GM23338 (cell line): ENCODE measurements at regions not wholly inside any gene's neighbourhood (a gene's known extent, or its start where the extent isn't known, plus 50 kb on each side); places are given as distances from the start of the nearest gene placed in this dataset.

Experiments
- ATAC-seq: fragments of 200-7000 bp; cut with Tn5 transposase; 3 replicates; pipeline ENCODE4 v1.9.1; 2020
- DNase-seq: peaks from one replicate; pipeline ENCODE4 v3.0.0-alpha.2; 2015; ENCODE audit warnings: low spot score
- H2AFZ ChIP-seq: fragments of 200-600 bp; sonication (generic); 2 replicates; pipeline ENCODE4 v1.8.0; 2016; ENCODE audit warnings: antibody characterized with exemption, mild to moderate bottlenecking, moderate library complexity
- H3F3A ChIP-seq: fragments of 200-600 bp; sonication (generic); replicated peaks from 2 replicates; pipeline ENCODE4 v1.8.0; 2017; ENCODE audit warnings: antibody characterized with exemption, mixed run types, low read depth
- H3K27ac ChIP-seq: fragments of 200-600 bp; sonication (generic); 2 replicates; pipeline ENCODE4 v1.6.1; 2016; ENCODE audit warnings: low read depth
- H3K27me3 ChIP-seq: fragments of 200-600 bp; sonication (generic); 2 replicates; pipeline ENCODE4 v1.8.0; 2016; ENCODE audit warnings: mild to moderate bottlenecking, mixed run types, moderate library complexity; ENCODE audit not compliant: insufficient read depth
- H3K36me3 ChIP-seq: fragments of 200-600 bp; sonication (generic); 2 replicates; pipeline ENCODE4 v1.8.0; 2016; ENCODE audit warnings: mild to moderate bottlenecking; ENCODE audit not compliant: insufficient read depth
- H3K4me1 ChIP-seq: fragments of 200-600 bp; sonication (generic); 2 replicates; pipeline ENCODE4 v1.8.0; 2016; ENCODE audit warnings: mild to moderate bottlenecking, moderate library complexity; ENCODE audit not compliant: insufficient read depth
- H3K4me2 ChIP-seq: fragments of 200-600 bp; sonication (generic); 2 replicates; pipeline ENCODE4 v1.7.1; 2017; ENCODE audit warnings: mixed run types
- H3K4me3 ChIP-seq: fragments of 200-600 bp; sonication (generic); 2 replicates; pipeline ENCODE4 v1.6.1; 2016; ENCODE audit warnings: mixed run types
- H3K79me2 ChIP-seq: fragments of 200-600 bp; sonication (generic); replicated peaks from 2 replicates; pipeline ENCODE4 v1.8.0; 2017; ENCODE audit warnings: mild to moderate bottlenecking; ENCODE audit not compliant: insufficient read depth
- H3K9me2 ChIP-seq: fragments of 200-600 bp; sonication (generic); 2 replicates; pipeline ENCODE4 v1.8.0; 2017; ENCODE audit not compliant: insufficient read depth
- H4K20me1 ChIP-seq: fragments of 200-600 bp; sonication (generic); replicated peaks from 2 replicates; pipeline ENCODE4 v1.8.0; 2017; ENCODE audit warnings: mild to moderate bottlenecking; ENCODE audit not compliant: insufficient read depth
- H3K27ac Mint-ChIP-seq: 2 replicates; pipeline ENCODE4 v1.8.0; 2020; ENCODE audit warnings: inconsistent platforms, mild to moderate bottlenecking, moderate library complexity, mixed read lengths
- H3K27me3 Mint-ChIP-seq: 3 replicates; pipeline ENCODE4 v1.8.0; 2022; ENCODE audit warnings: low read depth, mild to moderate bottlenecking, moderate library complexity, mixed read lengths, inconsistent platforms; ENCODE audit not compliant: insufficient read depth, poor library complexity
- H3K36me3 Mint-ChIP-seq: 3 replicates; pipeline ENCODE4 v1.8.0; 2021; ENCODE audit warnings: low read depth, mild to moderate bottlenecking, inconsistent platforms, moderate library complexity, mixed read lengths
- H3K4me1 Mint-ChIP-seq: 3 replicates; pipeline ENCODE4 v1.8.0; 2020; ENCODE audit warnings: mild to moderate bottlenecking, inconsistent platforms, mixed read lengths
- H3K4me3 Mint-ChIP-seq: 3 replicates; pipeline ENCODE4 v1.8.0; 2021; ENCODE audit warnings: moderate library complexity, mild to moderate bottlenecking, inconsistent platforms, mixed read lengths
- H3K9me3 Mint-ChIP-seq: 3 replicates; pipeline ENCODE4 v1.8.0; 2020; ENCODE audit warnings: moderate library complexity, mild to moderate bottlenecking, inconsistent platforms, mixed read lengths
- CREB1 ChIP-seq: fragments of 250-450 bp; sonication (Bioruptor Pico); IDR thresholded peaks from 2 replicates; pipeline ENCODE4 v1.5.0; 2020; ENCODE audit warnings: low read depth, mild to moderate bottlenecking, moderate library complexity
- ETS1 ChIP-seq: IDR thresholded peaks from 2 replicates; pipeline ENCODE4 v1.6.1; 2016; ENCODE audit warnings: antibody characterized with exemption
- EZH2 ChIP-seq: fragments of 200-600 bp; sonication (generic); IDR thresholded peaks from one replicate; pipeline ENCODE4 v1.8.0; 2017; ENCODE audit warnings: antibody characterized with exemption, mild to moderate bottlenecking, low read depth; ENCODE audit not compliant: unreplicated experiment
- EZH2phosphoT487 ChIP-seq: fragments of 200-600 bp; sonication (generic); IDR thresholded peaks from one replicate; pipeline ENCODE4 v1.8.1; 2018; ENCODE audit warnings: antibody characterized with exemption; ENCODE audit not compliant: unreplicated experiment
- JUNB ChIP-seq: IDR thresholded peaks from one replicate; pipeline ENCODE4 v1.6.1; 2016; ENCODE audit warnings: antibody characterized with exemption; ENCODE audit not compliant: unreplicated experiment
- NANOG ChIP-seq: IDR thresholded peaks from 2 replicates; pipeline ENCODE4 v1.6.1; 2016; ENCODE audit warnings: antibody characterized with exemption, borderline replicate concordance
- POLR2AphosphoS5 ChIP-seq: IDR thresholded peaks from 2 replicates; pipeline ENCODE4 v1.6.1; 2016; ENCODE audit warnings: antibody characterized with exemption, low read depth
- STAT1 ChIP-seq: IDR thresholded peaks from one replicate; pipeline ENCODE4 v1.6.1; 2016; ENCODE audit warnings: antibody characterized with exemption; ENCODE audit not compliant: unreplicated experiment
- ZNF114 ChIP-seq: fragments of 250-450 bp; sonication (Bioruptor Pico); IDR thresholded peaks from 2 replicates; pipeline ENCODE4 v1.5.0; 2020; ENCODE audit warnings: mild to moderate bottlenecking, moderate library complexity
- ZNF331 ChIP-seq: fragments of 250-450 bp; sonication (Bioruptor Pico); IDR thresholded peaks from 2 replicates; pipeline ENCODE4 v1.5.0; 2020; ENCODE audit warnings: low read depth, mild to moderate bottlenecking, moderate library complexity
- ZNF462 ChIP-seq: fragments of 250-450 bp; sonication (Bioruptor Pico); IDR thresholded peaks from 2 replicates; pipeline ENCODE4 v1.5.0; 2020; ENCODE audit warnings: mild to moderate bottlenecking, moderate library complexity
- TF ChIP-seq, protein P1 (sequence below), 2 experiments: fragments of 200-600 bp in 1 of 2; sonication (generic) in 1 of 2; conservative IDR thresholded peaks; 2 replicates each; pipeline versions ENCODE4 v1.5.1 to v1.6.1; 2016 to 2017; ENCODE audit warnings: antibody characterized with exemption in 2 of 2, low read depth in 2 of 2, mild to moderate bottlenecking in 2 of 2, moderate library complexity in 1 of 2
- TF ChIP-seq, protein P2 (sequence below): IDR thresholded peaks from one replicate; pipeline ENCODE4 v1.6.1; 2018; ENCODE audit warnings: antibody characterized with exemption; ENCODE audit not compliant: unreplicated experiment

- Histone ChIP-seq H3K36me3 (no peaks in the 10 kb centered on the region), H2AFZ (peak overlapping the region; percentile 69; the same call in 1 of the 2 replicates), H3K4me2 (no peak overlapping the region), H3K27ac (no peak overlapping the region), H3K4me1 (peaks cover 7% of the 10 kb centered on the region; the same call in 1 of the 2 replicates), H3K27me3 (no peaks in the 10 kb centered on the region), H3F3A (no peaks in the 10 kb centered on the region), H3K79me2 (no peaks in the 10 kb centered on the region), H4K20me1 (no peaks in the 10 kb centered on the region), H3K9me2 (no peaks in the 10 kb centered on the region), H3K4me3 (no peak overlapping the region)
- TF ChIP-seq ZNF462 (CRISPR knock-in tag) (no peak), JUNB (no peak), CREB1 (no peak), ZNF331 (CRISPR knock-in tag) (no peak), NANOG (no peak), EZH2 (no peak), STAT1 (no peak), EZH2phosphoT487 (no peak), ETS1 (no peak), ZNF114 (CRISPR knock-in tag) (no peak), POLR2AphosphoS5 (no peak)
- TF ChIP-seq, protein P1, sequence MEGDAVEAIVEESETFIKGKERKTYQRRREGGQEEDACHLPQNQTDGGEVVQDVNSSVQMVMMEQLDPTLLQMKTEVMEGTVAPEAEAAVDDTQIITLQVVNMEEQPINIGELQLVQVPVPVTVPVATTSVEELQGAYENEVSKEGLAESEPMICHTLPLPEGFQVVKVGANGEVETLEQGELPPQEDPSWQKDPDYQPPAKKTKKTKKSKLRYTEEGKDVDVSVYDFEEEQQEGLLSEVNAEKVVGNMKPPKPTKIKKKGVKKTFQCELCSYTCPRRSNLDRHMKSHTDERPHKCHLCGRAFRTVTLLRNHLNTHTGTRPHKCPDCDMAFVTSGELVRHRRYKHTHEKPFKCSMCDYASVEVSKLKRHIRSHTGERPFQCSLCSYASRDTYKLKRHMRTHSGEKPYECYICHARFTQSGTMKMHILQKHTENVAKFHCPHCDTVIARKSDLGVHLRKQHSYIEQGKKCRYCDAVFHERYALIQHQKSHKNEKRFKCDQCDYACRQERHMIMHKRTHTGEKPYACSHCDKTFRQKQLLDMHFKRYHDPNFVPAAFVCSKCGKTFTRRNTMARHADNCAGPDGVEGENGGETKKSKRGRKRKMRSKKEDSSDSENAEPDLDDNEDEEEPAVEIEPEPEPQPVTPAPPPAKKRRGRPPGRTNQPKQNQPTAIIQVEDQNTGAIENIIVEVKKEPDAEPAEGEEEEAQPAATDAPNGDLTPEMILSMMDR (conservative IDR thresholded peaks at IDR 0.05; ENCODE audit: low read depth in 2 of 2) = no peak
- TF ChIP-seq, protein P2, sequence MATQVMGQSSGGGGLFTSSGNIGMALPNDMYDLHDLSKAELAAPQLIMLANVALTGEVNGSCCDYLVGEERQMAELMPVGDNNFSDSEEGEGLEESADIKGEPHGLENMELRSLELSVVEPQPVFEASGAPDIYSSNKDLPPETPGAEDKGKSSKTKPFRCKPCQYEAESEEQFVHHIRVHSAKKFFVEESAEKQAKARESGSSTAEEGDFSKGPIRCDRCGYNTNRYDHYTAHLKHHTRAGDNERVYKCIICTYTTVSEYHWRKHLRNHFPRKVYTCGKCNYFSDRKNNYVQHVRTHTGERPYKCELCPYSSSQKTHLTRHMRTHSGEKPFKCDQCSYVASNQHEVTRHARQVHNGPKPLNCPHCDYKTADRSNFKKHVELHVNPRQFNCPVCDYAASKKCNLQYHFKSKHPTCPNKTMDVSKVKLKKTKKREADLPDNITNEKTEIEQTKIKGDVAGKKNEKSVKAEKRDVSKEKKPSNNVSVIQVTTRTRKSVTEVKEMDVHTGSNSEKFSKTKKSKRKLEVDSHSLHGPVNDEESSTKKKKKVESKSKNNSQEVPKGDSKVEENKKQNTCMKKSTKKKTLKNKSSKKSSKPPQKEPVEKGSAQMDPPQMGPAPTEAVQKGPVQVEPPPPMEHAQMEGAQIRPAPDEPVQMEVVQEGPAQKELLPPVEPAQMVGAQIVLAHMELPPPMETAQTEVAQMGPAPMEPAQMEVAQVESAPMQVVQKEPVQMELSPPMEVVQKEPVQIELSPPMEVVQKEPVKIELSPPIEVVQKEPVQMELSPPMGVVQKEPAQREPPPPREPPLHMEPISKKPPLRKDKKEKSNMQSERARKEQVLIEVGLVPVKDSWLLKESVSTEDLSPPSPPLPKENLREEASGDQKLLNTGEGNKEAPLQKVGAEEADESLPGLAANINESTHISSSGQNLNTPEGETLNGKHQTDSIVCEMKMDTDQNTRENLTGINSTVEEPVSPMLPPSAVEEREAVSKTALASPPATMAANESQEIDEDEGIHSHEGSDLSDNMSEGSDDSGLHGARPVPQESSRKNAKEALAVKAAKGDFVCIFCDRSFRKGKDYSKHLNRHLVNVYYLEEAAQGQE = no peak
- DNase-seq (no peak), ATAC-seq (no peak)
- Mint-ChIP-seq H3K4me1 (peaks cover 24% of the 10 kb centered on the region), H3K4me3 (no peak overlapping the region), H3K27ac (peak overlapping the region; percentile 66; the same call in 1 of the 2 replicates), H3K36me3 (no peaks in the 10 kb centered on the region), H3K9me3 (no peaks in the 10 kb centered on the region), H3K27me3 (peaks cover 4% of the 10 kb centered on the region)
These were observed 293.0 kb upstream of the VRK2 start for GRCh38 chr2:57753636-57754035.
